SK-N-SH (cell line): ENCODE measurements at regions not wholly inside any gene's neighbourhood (a gene's known extent, or its start where the extent isn't known, plus 50 kb on each side); places are given as distances from the start of the nearest gene placed in this dataset.

Experiments used
- CTCF ChIA-PET: fragments of 300-600, 350-600 bp; formaldehyde crosslinking; extraction: SDS; loops from one replicate; lab custom pipeline; 2021; lab: Yijun Ruan, JAX
- POLR2A ChIA-PET: fragments of 350-600 bp; sonication (Branson Sonifier 250); formaldehyde crosslinking; extraction: SDS; loops from one replicate; lab custom pipeline; 2020; ENCODE audit warnings: antibody characterized with exemption, inconsistent platforms; lab: Yijun Ruan, JAX
- DNase-seq: peaks from one replicate; pipeline ENCODE4 v3.0.0; 2012
- H2AFZ ChIP-seq: fragments of 200-600 bp; sonication (generic); 2 replicates; pipeline ENCODE4 v1.8.1; 2016; ENCODE audit warnings: antibody characterized with exemption, mild to moderate bottlenecking, low read depth
- H3F3A ChIP-seq: fragments of 200-600 bp; sonication (generic); replicated peaks from 2 replicates; pipeline ENCODE3; 2016; ENCODE audit warnings: antibody characterized with exemption, mild to moderate bottlenecking; ENCODE audit not compliant: insufficient read depth
- H3K27ac ChIP-seq, 2 experiments: fragments of 200-500 bp in 1 of 2; fragments of 200-600 bp in 1 of 2; sonication (Bioruptor generic) in 1 of 2; sonication (generic), shearing (Covaris generic) in 1 of 2; 2 replicates each; pipeline versions ENCODE4 v1.5.1 to v1.6.1; 2014 to 2016; ENCODE audit warnings: low read depth in 2 of 2, inconsistent platforms in 1 of 2, low read length in 1 of 2, mild to moderate bottlenecking in 1 of 2, mixed read lengths in 1 of 2
- H3K27me3 ChIP-seq: fragments of 200-600 bp; sonication (generic), shearing (Covaris generic); 2 replicates; pipeline ENCODE4 v1.6.1; 2016; ENCODE audit warnings: mixed run types; ENCODE audit not compliant: insufficient read depth
- H3K36me3 ChIP-seq, 2 experiments: fragments of 200-500 bp in 1 of 2; fragments of 200-600 bp in 1 of 2; sonication (Bioruptor generic) in 1 of 2; sonication (generic) in 1 of 2; replicated peaks in 1 of 2; 2 replicates each; pipeline versions ENCODE3 to v1.5.1; 2014 to 2016; ENCODE audit warnings: low read length in 1 of 2, mild to moderate bottlenecking in 1 of 2; ENCODE audit not compliant: insufficient read depth in 2 of 2, control insufficient read depth in 1 of 2
- H3K4me1 ChIP-seq, 2 experiments: fragments of 200-500 bp in 1 of 2; fragments of 200-600 bp in 1 of 2; sonication (Bioruptor generic) in 1 of 2; sonication (generic), shearing (Covaris generic) in 1 of 2; 2 replicates each; pipeline versions ENCODE4 v1.5.1 to v1.6.1; 2014 to 2016; ENCODE audit warnings: low read depth in 1 of 2, low read length in 1 of 2, mixed run types in 1 of 2; ENCODE audit not compliant: insufficient read depth in 2 of 2, control insufficient read depth in 1 of 2
- H3K4me2 ChIP-seq: fragments of 200-600 bp; sonication (generic), shearing (Covaris generic); 2 replicates; pipeline ENCODE4 v1.6.1; 2017; ENCODE audit warnings: mixed run types
- H3K4me3 ChIP-seq, 2 experiments: fragments of 200-500 bp in 1 of 2; fragments of 200-600 bp in 1 of 2; sonication (Bioruptor generic) in 1 of 2; sonication (generic), shearing (Covaris generic) in 1 of 2; 2 replicates each; pipeline versions ENCODE4 v1.5.1 to v1.8.1; 2014 to 2016; ENCODE audit warnings: low read depth in 2 of 2, inconsistent platforms in 1 of 2, low read length in 1 of 2, mild to moderate bottlenecking in 1 of 2, mixed read lengths in 1 of 2, moderate library complexity in 1 of 2
- H3K79me2 ChIP-seq: fragments of 200-600 bp; sonication (generic); 2 replicates; pipeline ENCODE4 v1.8.1; 2017; ENCODE audit warnings: mild to moderate bottlenecking; ENCODE audit not compliant: insufficient read depth
- H3K9ac ChIP-seq: fragments of 200-600 bp; sonication (generic); 2 replicates; pipeline ENCODE4 v1.6.1; 2017; ENCODE audit warnings: mixed run types
- H3K9me2 ChIP-seq: fragments of 200-600 bp; sonication (generic); 2 replicates; pipeline ENCODE4 v1.6.1; 2017; ENCODE audit warnings: mixed run types
- H3K9me3 ChIP-seq: fragments of 200-600 bp; sonication (generic); 2 replicates; pipeline ENCODE4 v1.6.1; 2017; ENCODE audit warnings: mixed run types, mild to moderate bottlenecking, moderate library complexity
- H4K20me1 ChIP-seq: fragments of 200-600 bp; sonication (generic); 2 replicates; pipeline ENCODE4 v1.6.1; 2017; ENCODE audit warnings: mild to moderate bottlenecking, mixed run types; ENCODE audit not compliant: insufficient read depth
- CHD2 ChIP-seq: fragments of 150-350 bp; IDR thresholded peaks from 2 replicates; pipeline ENCODE4 v1.6.1; 2018; ENCODE audit warnings: low read length; ENCODE audit not compliant: partially characterized antibody
- EP300 ChIP-seq, 2 experiments: IDR thresholded peaks; 2 replicates each; pipeline versions ENCODE4 v1.4.0 to v1.6.1; 2012; ENCODE audit warnings: borderline replicate concordance in 1 of 2, low read depth in 1 of 2, low read length in 1 of 2
- EZH2phosphoT487 ChIP-seq: fragments of 200-600 bp; sonication (generic); IDR thresholded peaks from 2 replicates; pipeline ENCODE4 v1.6.1; 2017; ENCODE audit warnings: low read depth, mixed run types, mild to moderate bottlenecking, antibody characterized with exemption, moderate library complexity, borderline replicate concordance
- FOXJ3 ChIP-seq: sonication (generic); formaldehyde crosslinking; IDR thresholded peaks from 2 replicates; pipeline ENCODE4 v1.5.1; 2020; ENCODE audit warnings: mild to moderate bottlenecking, missing genetic modification reagents
- MEF2A ChIP-seq: IDR thresholded peaks from 2 replicates; pipeline ENCODE4 v1.4.0; 2012; ENCODE audit warnings: low read depth, borderline replicate concordance
- RAD21 ChIP-seq: IDR thresholded peaks from 2 replicates; pipeline ENCODE4 v1.6.1; 2012; ENCODE audit warnings: mild to moderate bottlenecking, low read length
- RFX5 ChIP-seq: IDR thresholded peaks from 2 replicates; pipeline ENCODE4 v1.6.1; 2012; ENCODE audit warnings: mild to moderate bottlenecking, improper control_type of control experiment, low read length
- SIN3A ChIP-seq: IDR thresholded peaks from 2 replicates; pipeline ENCODE4 v1.6.1; 2012; ENCODE audit warnings: low read depth, mild to moderate bottlenecking, low read length, moderate library complexity, borderline replicate concordance
- SMC3 ChIP-seq: IDR thresholded peaks from 2 replicates; pipeline ENCODE4 v1.6.1; 2012; ENCODE audit warnings: low read depth, low read length, improper control_type of control experiment
- TAF1 ChIP-seq: IDR thresholded peaks from 2 replicates; pipeline ENCODE4 v1.6.1; 2012; ENCODE audit warnings: low read depth, mild to moderate bottlenecking, low read length, moderate library complexity, borderline replicate concordance
- TCF12 ChIP-seq: IDR thresholded peaks from 2 replicates; pipeline ENCODE4 v1.4.0; 2012
- USF2 ChIP-seq: fragments of 150-350 bp; IDR thresholded peaks from 2 replicates; pipeline ENCODE4 v1.6.1; 2017; ENCODE audit warnings: antibody characterized with exemption, low read length, low read depth, borderline replicate concordance
- WGBS: methylation state at CpG from one replicate; pipeline ENCODE4 v1.1.6; 2017; ENCODE audit warnings: low lambda C conversion rate; 5-methylcytosine and 5-hydroxymethylcytosine counted together

- Histone ChIP-seq H3K79me2 (no peaks in the 10 kb centered on the region), H3F3A (peaks cover 8% of the 10 kb centered on the region), H3K4me2 (no peak overlapping the region), H4K20me1 (no peaks in the 10 kb centered on the region), H2AFZ (peak overlapping the region; percentile 75), H3K4me3 (no peak overlapping the region), H3K4me1 (peaks cover 0 to 18% of the 10 kb centered on the region in 2 experiments; a peak in 3 of 4 replicates), H3K9me3 (no peaks in the 10 kb centered on the region), H3K27me3 (no peaks in the 10 kb centered on the region), H3K36me3 (no peaks in the 10 kb centered on the region), H3K9me2 (no peaks in the 10 kb centered on the region), H3K9ac (no peak overlapping the region), H3K27ac (no peak overlapping the region)
- ChIA-PET CTCF (no interaction called here), POLR2A (no interaction called here)
- TF ChIP-seq EZH2phosphoT487 (no peak), TAF1 (no peak), CHD2 (no peak), EP300 (IDR thresholded peaks at IDR 0.05; ENCODE audit: borderline replicate concordance in 1 of 2, low read depth in 1 of 2, low read length in 1 of 2) (no peak), RFX5 (no peak), SIN3A (no peak), FOXJ3 (no peak), SMC3 (no peak), MEF2A (no peak), USF2 (no peak), TCF12 (no peak)
- 24% methylated on average over 1 of the region's 1 CpG for WGBS
- no peak for DNase-seq
Observed at GRCh38 chr4:60721685-60722084, 478.4 kb upstream of the ADGRL3 start.

GRCh38 chr4:60723796-60724195 is 476.3 kb upstream of the ADGRL3 start:
- Histone ChIP-seq H2AFZ (peak overlapping the region; percentile 80), H3K27ac (peak overlapping the region; percentile 50 to 89; a peak in 3 of 4 replicates), H3K9me3 (0 out of 2 replicates have a peak, but pooled peaks cover 3% of the 10 kb centered on the region), H3K4me1 (peaks cover 0 to 18% of the 10 kb centered on the region in 2 experiments; a peak in 3 of 4 replicates), H3K79me2 (no peaks in the 10 kb centered on the region), H3K9me2 (no peaks in the 10 kb centered on the region), H3K4me3 (no peak overlapping the region), H3K27me3 (no peaks in the 10 kb centered on the region), H4K20me1 (no peaks in the 10 kb centered on the region), H3K36me3 (no peaks in the 10 kb centered on the region), H3K4me2 (no peak overlapping the region), H3F3A (peaks cover 10% of the 10 kb centered on the region), H3K9ac (peak overlapping the region; percentile 55; the same call in 1 of the 2 replicates)
- WGBS = 74% methylated on average over 3 of the region's 3 CpGs
- POLR2A ChIA-PET = no interaction called here
- CTCF ChIA-PET = no interaction called here
- no peak for DNase-seq
- TF ChIP-seq FOXJ3 (no peak), RAD21 (no peak)
